B cell (primary cell): ENCODE measurements at regions not wholly inside any gene's neighbourhood (a gene's known extent, or its start where the extent isn't known, plus 50 kb on each side); places are given as distances from the start of the nearest gene placed in this dataset.

ENCODE experiments used
- ATAC-seq: fragments of 200-7000 bp; cut with Tn5 transposase; one replicate; pipeline ENCODE4 v1.10.0; 2021; ENCODE audit warnings: low read depth, mild to moderate bottlenecking, moderate number of reproducible peaks, moderate library complexity
- CTCF ChIA-PET: fragments of 350-600 bp; sonication (Branson Sonifier 250); formaldehyde crosslinking; loops from one replicate; lab custom pipeline; 2021; ENCODE audit warnings: antibody characterized with exemption, inconsistent platforms; lab: Charles Lee
- POLR2A ChIA-PET: fragments of 350-600 bp; sonication (Branson Sonifier 250); formaldehyde crosslinking; loops from one replicate; lab custom pipeline; 2021; ENCODE audit warnings: antibody characterized with exemption; lab: Charles Lee
- DNase-seq: peaks from one replicate; pipeline ENCODE4 v3.0.0; 2013
- H2AFZ ChIP-seq: 2 replicates; pipeline ENCODE4 v1.6.1; 2012; ENCODE audit warnings: mild to moderate bottlenecking, low read depth, low read length; ENCODE audit not compliant: insufficient read depth, poor library complexity, severe bottlenecking
- H3K27ac ChIP-seq, 2 donors: 1 replicate in 1 of 2; 2 replicates in 1 of 2; pipeline ENCODE4 v1.5.1; 2012 to 2013; ENCODE audit warnings: low read length in 2 of 2, mild to moderate bottlenecking in 2 of 2, moderate library complexity in 1 of 2
- H3K27me3 ChIP-seq, 4 experiments: fragments of 200-600 bp in 1 of 4; sonication (generic) in 1 of 4; replicated peaks in 1 of 4; 1 replicate in 2 of 4; 2 replicates in 2 of 4; pipeline versions ENCODE4 v1.6.1 to v1.7.0; 2013 to 2016; ENCODE audit warnings: low read length in 3 of 4, mild to moderate bottlenecking in 2 of 4, mixed read lengths in 1 of 4, moderate library complexity in 1 of 4; ENCODE audit not compliant: insufficient read depth in 4 of 4, control insufficient read depth in 3 of 4; ENCODE audit errors: control extremely low read depth in 1 of 4
- H3K36me3 ChIP-seq, 2 experiments: replicated peaks in 1 of 2; 1 replicate in 1 of 2; 2 replicates in 1 of 2; pipeline versions ENCODE4 v1.6.1 to v1.7.1; 2013; ENCODE audit warnings: low read length in 1 of 2; ENCODE audit not compliant: insufficient read depth in 2 of 2, control insufficient read depth in 1 of 2; ENCODE audit errors: control extremely low read depth in 1 of 2, extremely low read depth in 1 of 2
- H3K4me1 ChIP-seq, 2 donors: fragments of 200-600 bp in 1 of 2; sonication (generic) in 1 of 2; 1 replicate in 1 of 2; 2 replicates in 1 of 2; pipeline versions ENCODE4 v1.5.1 to v1.6.1; 2013 to 2017; ENCODE audit warnings: low read length in 2 of 2; ENCODE audit not compliant: control insufficient read depth in 2 of 2, insufficient read depth in 2 of 2
- H3K4me2 ChIP-seq: replicated peaks from 2 replicates; pipeline ENCODE3; 2012; ENCODE audit warnings: mild to moderate bottlenecking, low read depth, low read length; ENCODE audit not compliant: poor library complexity, severe bottlenecking
- H3K4me3 ChIP-seq, 5 experiments: fragments of 200-600 bp in 1 of 5; sonication (generic) in 1 of 5; 1 replicate in 3 of 5; 2 replicates in 2 of 5; pipeline versions ENCODE4 v1.5.1 to v1.7.0; 2011 to 2016; ENCODE audit warnings: low read length in 4 of 5, mild to moderate bottlenecking in 4 of 5, low read depth in 2 of 5, control low read depth in 1 of 5, moderate library complexity in 1 of 5; ENCODE audit not compliant: insufficient read depth in 1 of 5; ENCODE audit errors: control extremely low read depth in 1 of 5, extremely low read depth in 1 of 5
- H3K79me2 ChIP-seq: fragments of 200-600 bp; sonication (generic); one replicate; pipeline ENCODE4 v1.6.0; 2016; ENCODE audit warnings: low read length; ENCODE audit not compliant: control insufficient read depth, insufficient read depth
- H3K9ac ChIP-seq: fragments of 200-600 bp; sonication (generic); 2 replicates; pipeline ENCODE4 v1.6.1; 2017; ENCODE audit warnings: mild to moderate bottlenecking, low read length, moderate library complexity
- H3K9me3 ChIP-seq, 3 donors: one replicate each; pipeline versions ENCODE4 v1.6.1 to v1.7.1; 2013; ENCODE audit warnings: low read length in 2 of 3; ENCODE audit not compliant: control insufficient read depth in 2 of 3, insufficient read depth in 1 of 3; ENCODE audit errors: control extremely low read depth in 1 of 3
- H4K20me1 ChIP-seq: 2 replicates; pipeline ENCODE4 v1.6.0; 2012; ENCODE audit warnings: mild to moderate bottlenecking, low read length; ENCODE audit not compliant: insufficient read depth, control insufficient read depth, poor library complexity, severe bottlenecking
- H3K27ac Mint-ChIP-seq: one replicate; pipeline ENCODE4 v1.8.0; 2021; ENCODE audit warnings: mixed read lengths
- H3K27me3 Mint-ChIP-seq: one replicate; pipeline ENCODE4 v1.8.0; 2021; ENCODE audit warnings: mixed read lengths
- H3K4me1 Mint-ChIP-seq: one replicate; pipeline ENCODE4 v1.8.0; 2021; ENCODE audit warnings: mixed read lengths
- H3K4me3 Mint-ChIP-seq: one replicate; pipeline ENCODE4 v1.8.0; 2021; ENCODE audit warnings: mixed read lengths
- H3K9me3 Mint-ChIP-seq: one replicate; pipeline ENCODE4 v1.8.0; 2022; ENCODE audit warnings: mixed read lengths; ENCODE audit not compliant: insufficient read depth
- EZH2 ChIP-seq: IDR thresholded peaks from 2 replicates; pipeline ENCODE4 v1.6.1; 2012; ENCODE audit warnings: borderline replicate concordance, low read depth, mild to moderate bottlenecking, moderate library complexity, low read length; ENCODE audit not compliant: insufficient read depth, poor library complexity, severe bottlenecking
- WGBS: methylation state at CpG from one replicate; pipeline ENCODE4 v1.1.5; 2013; ENCODE audit warnings: missing lambda C conversion rate; ENCODE audit not compliant: insufficient coverage; 5-methylcytosine and 5-hydroxymethylcytosine counted together
- intact Hi-C: fragments of 100-400 bp; cut with micrococcal nuclease; formaldehyde crosslinking; loops from one replicate; pipeline ENCODE4 v1.10.0; 2022
- TF ChIP-seq, protein P1 (sequence below): fragments of 200-600 bp; IDR thresholded peaks from one replicate; pipeline ENCODE4 v1.8.0; 2022; ENCODE audit warnings: antibody characterized with exemption, mild to moderate bottlenecking

DNA sequence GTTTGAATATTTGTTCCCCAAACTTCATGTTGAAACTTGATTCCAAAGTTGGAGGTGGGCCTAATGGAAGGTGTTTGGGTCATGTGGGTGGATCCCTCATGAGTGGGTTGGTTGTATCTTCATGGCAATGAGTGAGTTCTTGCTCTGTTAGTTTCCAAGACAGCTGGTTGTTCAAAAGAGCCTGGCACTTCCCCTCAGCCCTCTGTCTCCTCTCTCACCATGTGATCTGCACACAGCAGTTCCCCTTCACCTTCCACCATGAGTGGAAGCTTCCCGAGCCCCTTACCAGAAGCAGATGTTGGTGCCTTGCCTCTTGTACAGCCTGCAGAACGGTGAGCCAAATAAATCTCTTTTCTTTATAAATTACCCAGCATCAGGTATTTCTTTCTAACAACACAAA lies 327.1 kb upstream of the SLCO3A1 start:
- POLR2A ChIA-PET, result no interaction called here
- no peak overlapping the region for H3K4me3 Mint-ChIP-seq
- WGBS, result 78% methylated on average over 1 of the region's 2 CpGs
- no peak overlapping the region for H3K27ac ChIP-seq
- no peaks in the 10 kb centered on the region for H3K4me1 Mint-ChIP-seq
- ATAC-seq, result no peak
- no peaks in the 10 kb centered on the region for H4K20me1 ChIP-seq
- H3K4me2 ChIP-seq, result no peak overlapping the region
- H2AFZ ChIP-seq, result no peak overlapping the region
- H3K79me2 ChIP-seq, result no peaks in the 10 kb centered on the region
- no peak overlapping the region for H3K27ac Mint-ChIP-seq
- no peaks in the 10 kb centered on the region for H3K27me3 ChIP-seq
- CTCF ChIA-PET, result no interaction called here
- H3K9ac ChIP-seq, result no peak overlapping the region
- intact Hi-C loops, result no loop called here
- H3K4me3 ChIP-seq, result no peak overlapping the region
- H3K9me3 ChIP-seq, result no peaks in the 10 kb centered on the region
- H3K27me3 Mint-ChIP-seq, result peaks cover 8% of the 10 kb centered on the region
- no peak for DNase-seq
- TF ChIP-seq EZH2, result no peak
- TF ChIP-seq, protein P1, sequence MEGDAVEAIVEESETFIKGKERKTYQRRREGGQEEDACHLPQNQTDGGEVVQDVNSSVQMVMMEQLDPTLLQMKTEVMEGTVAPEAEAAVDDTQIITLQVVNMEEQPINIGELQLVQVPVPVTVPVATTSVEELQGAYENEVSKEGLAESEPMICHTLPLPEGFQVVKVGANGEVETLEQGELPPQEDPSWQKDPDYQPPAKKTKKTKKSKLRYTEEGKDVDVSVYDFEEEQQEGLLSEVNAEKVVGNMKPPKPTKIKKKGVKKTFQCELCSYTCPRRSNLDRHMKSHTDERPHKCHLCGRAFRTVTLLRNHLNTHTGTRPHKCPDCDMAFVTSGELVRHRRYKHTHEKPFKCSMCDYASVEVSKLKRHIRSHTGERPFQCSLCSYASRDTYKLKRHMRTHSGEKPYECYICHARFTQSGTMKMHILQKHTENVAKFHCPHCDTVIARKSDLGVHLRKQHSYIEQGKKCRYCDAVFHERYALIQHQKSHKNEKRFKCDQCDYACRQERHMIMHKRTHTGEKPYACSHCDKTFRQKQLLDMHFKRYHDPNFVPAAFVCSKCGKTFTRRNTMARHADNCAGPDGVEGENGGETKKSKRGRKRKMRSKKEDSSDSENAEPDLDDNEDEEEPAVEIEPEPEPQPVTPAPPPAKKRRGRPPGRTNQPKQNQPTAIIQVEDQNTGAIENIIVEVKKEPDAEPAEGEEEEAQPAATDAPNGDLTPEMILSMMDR, result no peak
- no peaks in the 10 kb centered on the region for H3K36me3 ChIP-seq
- no peaks in the 10 kb centered on the region for H3K9me3 Mint-ChIP-seq
- H3K4me1 ChIP-seq, result no peaks in the 10 kb centered on the region

DNA sequence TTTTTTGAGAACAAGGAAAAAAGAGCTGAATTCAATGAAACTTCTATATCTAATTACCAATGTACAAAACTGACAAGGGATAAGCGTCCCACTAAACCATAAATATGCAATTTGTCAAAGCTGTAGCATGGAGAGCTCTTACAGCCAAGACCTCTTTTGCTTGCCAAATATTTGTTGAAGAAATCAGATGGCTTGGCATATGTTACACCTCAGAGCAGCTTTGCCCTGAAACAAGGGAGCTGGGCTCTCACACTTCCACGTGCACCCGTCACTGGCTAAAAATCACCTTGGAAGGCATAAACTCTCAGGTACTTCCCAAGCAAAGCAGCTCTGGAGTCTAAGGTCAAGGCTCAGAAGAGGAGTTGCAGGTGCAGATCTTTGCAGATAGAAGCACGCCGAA lies 324.7 kb upstream of the SLCO3A1 start:
- no peak overlapping the region for H3K4me2 ChIP-seq
- H3K27ac ChIP-seq, result no peak overlapping the region
- no peaks in the 10 kb centered on the region for H3K36me3 ChIP-seq
- CTCF ChIA-PET, result no interaction called here
- H3K9me3 ChIP-seq, result no peaks in the 10 kb centered on the region
- no peaks in the 10 kb centered on the region for H3K79me2 ChIP-seq
- DNase-seq, result no peak
- no peak for ATAC-seq
- no peaks in the 10 kb centered on the region for H3K4me1 ChIP-seq
- no peaks in the 10 kb centered on the region for H4K20me1 ChIP-seq
- H3K27ac Mint-ChIP-seq, result no peak overlapping the region
- H3K27me3 ChIP-seq, result no peaks in the 10 kb centered on the region
- WGBS, result 98% methylated on average over 4 of the region's 5 CpGs
- no peak overlapping the region for H3K4me3 ChIP-seq
- intact Hi-C loops, result no loop called here
- no peaks in the 10 kb centered on the region for H3K4me1 Mint-ChIP-seq
- H3K27me3 Mint-ChIP-seq, result peaks cover 8% of the 10 kb centered on the region
- no peak for TF ChIP-seq EZH2
- no peak overlapping the region for H2AFZ ChIP-seq
- no peak overlapping the region for H3K4me3 Mint-ChIP-seq
- no peak overlapping the region for H3K9ac ChIP-seq
- no peaks in the 10 kb centered on the region for H3K9me3 Mint-ChIP-seq
- POLR2A ChIA-PET, result no interaction called here
